Activated T-helper 9 cell treated with anti-CD3 and anti-CD28 coated beads, Interleukin-2, amount 50 U/mL, for 16 hours (primary cell): ENCODE measurements at regions not wholly inside any gene's neighbourhood (a gene's known extent, or its start where the extent isn't known, plus 50 kb on each side); places are given as distances from the start of the nearest gene placed in this dataset.
"Not testable (repeated sequence)": the region's sequence is repeated elsewhere in the genome, so short reads cannot be mapped to it uniquely, and the experiment has no call there.

Experiments
- DNase-seq: peaks from one replicate; pipeline ENCODE4 v3.0.0-alpha.2; 2020; ENCODE audit warnings: low read depth

DNA sequence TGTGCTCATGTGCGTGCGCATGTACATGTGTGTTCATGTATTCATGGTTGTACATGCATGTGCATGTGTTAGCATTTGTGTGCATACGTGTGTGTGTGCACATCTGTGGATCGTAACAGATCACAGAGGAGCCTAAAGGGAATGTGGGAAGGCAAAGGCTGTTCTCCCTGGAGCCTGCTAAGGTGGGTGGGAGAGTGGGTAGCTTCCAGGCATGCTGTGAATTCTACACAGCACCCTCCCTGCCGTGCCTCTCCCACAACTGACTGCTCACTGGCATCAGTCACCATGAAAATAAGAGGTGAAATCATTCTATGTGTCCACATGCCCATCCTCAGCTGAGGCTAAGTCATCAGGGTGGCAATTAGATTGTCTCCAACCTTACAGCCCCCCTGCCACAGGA lies 600.9 kb downstream of the MID1IP1 start:
- no peak for DNase-seq

DNA sequence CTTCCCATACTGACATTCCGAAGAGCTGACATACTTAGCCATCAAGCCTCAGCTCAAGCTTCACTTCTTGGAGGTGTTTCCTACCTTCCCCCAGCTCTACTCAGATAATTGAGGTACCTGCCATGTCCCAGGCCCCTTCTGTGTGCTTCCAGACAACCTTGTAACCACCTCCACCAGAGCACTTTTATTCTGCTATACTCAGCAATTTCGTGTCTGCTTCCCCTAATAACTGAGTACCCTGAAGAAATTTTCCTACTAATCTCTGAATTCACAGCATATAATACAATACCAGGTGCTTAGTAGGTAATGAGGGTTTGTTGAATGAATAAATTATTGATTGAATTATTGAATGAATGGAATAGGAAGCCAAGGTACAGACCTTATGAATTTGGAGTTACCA lies 605.5 kb downstream of the MID1IP1 start:
- no peak for DNase-seq

DNA sequence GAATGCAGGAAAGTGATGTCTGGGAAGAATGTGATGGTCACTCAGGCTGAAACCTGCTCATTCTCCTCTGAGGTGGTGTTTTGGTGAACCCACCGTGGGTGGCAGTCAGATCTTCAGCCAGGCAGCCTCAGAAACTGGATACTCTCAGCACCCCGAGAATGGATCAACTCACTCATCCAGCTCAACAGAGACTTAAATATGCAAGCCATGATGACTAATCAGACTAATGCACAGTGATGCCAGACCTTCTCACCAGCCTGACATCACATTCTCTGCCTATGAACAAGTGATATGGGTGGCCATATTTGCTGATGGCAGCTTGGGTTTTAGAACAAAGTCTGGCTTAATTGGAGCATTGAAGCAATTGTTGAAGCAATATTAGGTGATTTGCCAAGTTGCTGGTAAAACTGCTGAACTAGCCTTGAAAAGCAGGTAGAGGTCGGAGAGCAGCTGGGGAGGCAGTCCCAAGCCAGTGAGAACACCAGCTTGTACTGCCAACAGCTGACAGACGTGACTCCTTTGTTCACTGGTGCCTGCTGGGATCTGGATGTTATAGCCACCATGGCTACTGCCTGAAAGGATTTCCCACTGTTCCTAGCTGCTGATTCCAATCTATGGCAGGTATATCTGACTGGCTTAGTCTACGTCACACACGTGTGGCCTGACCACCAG lies 608.1 kb downstream of the MID1IP1 start:
- no peak for DNase-seq

DNA sequence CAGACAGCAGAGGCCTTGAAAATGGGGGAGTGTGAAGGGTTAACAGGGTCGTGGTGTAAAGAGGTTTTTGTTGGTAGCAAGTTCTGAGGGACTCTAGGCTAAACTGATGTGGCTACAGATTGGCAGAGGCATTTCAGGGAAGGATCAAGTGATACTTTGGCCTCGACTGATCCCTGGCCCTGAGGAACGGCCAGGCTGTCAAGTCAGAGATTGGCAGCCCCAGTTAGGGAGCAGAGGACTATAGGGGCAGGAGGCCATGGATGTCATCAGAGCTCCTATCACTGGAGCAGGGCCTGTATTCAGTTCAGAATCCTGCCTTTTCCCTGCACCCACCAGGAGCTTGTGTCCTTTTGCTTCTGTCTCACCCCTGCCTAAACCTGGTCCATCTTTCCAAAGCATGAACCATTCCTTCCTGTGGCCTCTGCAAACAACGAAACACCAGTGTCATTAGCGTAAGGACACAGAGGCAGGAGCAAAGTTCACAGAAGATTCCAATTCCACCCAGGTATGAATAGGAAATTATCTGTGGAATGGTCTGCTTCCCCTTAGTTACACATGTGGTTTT lies 613.1 kb downstream of the MID1IP1 start:
- no peak for DNase-seq

DNA sequence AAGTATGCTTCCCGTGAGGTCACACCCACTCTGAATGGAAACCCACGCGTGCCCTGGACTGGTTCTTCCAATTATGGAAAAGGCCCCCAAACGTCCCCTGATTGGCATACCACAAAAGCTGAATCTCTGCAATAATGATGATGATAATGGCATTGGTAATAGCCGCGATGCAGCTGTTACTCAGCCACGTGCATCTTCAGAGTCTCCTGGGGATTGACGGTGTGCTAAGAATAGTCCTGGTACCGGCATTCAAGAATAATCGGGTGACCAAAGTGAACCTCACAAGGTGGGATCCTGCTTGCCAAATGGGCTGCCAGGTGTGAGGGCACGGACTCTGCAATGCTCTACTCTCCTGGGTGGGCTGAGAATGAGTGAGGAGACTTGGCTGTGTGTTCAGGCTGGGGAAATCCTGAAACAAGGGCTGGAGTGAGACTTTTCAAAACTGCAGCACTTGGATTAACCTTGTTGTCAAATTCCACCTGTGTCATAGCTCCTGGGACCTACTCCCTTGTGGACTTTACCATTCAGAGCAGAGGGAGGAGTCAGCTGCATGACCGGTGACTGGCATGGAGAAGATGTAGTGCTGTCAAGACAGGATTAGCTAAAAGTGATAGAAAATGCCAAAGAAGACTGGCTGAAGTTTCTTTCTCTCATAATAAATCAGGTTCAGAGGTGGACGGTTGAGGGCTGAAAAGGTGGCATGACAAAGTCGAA lies 615.4 kb downstream of the MID1IP1 start:
- no peak for DNase-seq

DNA sequence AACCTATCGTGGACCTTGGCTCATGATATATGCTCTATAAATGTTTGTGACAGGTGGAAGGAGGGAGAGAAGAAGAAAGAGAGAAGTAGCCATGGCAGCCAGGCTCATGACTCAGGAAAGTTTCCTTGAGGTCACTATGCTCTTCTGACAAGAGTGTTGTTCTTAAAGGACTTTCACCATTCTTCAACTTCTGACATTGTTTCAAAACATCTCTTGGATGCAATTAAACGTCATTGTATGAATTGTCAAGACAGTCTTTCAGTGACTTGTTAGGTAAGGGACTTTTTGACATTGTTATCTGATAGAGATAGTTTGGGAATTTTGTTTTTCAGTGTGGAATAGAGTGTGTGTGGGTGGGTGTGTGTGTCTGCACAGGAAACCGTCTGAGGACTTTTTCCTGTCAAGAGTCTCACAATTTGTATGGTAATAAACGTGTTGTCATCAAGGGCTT lies 617.0 kb downstream of the MID1IP1 start:
- no peak for DNase-seq

DNA sequence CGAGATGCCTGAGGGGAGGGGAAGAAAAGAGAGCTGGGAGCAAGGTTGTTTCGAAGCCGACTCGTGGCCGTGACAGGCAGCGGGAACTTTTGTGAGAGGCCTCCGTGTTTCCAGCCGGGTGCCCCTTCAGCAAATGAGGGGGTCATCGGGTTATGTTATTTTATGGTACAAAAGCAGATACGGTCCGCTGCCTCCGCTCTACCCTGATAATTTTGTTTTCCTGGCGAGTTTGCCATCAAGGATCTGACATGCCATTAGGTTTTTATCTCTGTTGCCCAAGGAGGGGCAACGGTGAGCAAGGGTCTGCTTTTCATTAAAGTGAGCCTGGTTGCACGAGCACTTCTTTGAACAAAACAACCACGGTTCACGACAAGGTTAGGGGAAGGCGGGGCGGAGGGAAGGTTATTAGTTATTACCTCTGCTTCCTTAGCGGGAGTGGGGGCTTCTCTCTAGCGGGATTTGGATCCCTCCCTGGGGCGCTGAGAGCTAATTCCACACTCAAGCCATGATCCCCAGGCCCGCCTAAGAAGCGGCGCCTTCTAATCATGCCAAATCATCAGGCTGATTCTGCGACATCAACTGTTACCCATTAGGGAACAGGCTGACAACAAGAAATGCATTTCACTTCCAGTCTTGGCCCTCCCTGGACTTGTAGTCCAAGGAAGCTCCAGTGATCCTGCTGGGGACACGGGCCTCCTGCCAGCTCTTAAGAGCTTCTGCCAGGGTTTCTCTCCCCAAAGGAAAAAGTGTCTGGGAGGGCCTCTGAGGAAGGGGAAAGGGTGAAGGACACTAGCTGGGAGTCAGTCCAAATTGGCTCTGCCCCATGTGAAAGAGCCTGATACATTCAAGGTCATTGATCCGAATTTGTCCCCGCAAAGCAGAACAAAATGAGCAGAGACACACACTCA lies 617.7 kb downstream of the MID1IP1 start:
- no peak for DNase-seq

DNA sequence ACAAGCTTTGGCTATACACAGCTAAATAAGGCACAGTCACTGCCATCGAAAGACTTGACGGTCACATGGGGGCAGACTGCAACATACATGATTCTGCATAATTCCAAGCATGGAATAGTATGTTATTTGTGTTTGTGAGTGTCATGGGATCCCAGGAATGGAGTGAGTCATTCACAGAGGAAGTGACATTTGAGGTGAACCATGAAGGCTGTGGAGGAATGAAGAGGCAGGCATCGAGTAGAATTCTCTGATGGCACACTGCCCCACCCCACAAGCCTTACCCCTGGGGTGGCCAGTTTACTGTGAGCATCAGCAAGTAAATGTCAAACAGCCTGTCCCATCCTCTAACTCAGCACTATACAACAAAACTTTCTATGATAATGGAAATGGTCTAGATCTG lies 619.7 kb downstream of the MID1IP1 start:
- DNase-seq, result no peak

DNA sequence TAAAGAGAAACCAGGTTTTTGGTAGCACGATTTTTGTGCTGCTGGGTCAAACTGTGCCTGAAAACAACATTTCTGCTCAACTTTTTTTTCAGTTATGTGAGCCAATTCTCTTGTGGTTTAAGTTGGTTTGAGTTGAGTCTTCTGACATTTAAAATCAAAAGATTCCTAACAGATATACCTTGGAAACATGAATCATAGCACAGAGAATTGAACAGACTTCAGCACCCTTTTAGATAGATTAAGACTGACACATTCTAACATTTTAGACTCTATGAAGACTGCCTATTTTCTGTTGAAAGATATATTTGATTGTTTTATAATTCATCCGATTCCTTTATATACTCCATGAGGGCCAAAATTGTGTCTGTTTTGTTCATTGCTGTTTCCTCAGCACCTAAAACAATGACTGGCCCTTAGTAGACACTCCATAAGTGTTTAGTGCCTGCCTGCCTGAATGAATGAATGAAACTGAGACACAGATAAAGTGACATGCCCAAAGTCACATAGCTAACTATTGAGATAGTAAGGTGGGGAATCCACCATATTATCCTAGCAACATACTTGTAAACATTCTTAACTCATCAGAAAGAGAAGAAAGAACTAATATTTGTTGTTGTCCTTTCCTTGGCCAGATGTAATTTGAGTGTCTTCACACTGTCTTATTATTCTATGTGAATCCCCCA lies 624.0 kb downstream of the MID1IP1 start:
- no peak for DNase-seq

DNA sequence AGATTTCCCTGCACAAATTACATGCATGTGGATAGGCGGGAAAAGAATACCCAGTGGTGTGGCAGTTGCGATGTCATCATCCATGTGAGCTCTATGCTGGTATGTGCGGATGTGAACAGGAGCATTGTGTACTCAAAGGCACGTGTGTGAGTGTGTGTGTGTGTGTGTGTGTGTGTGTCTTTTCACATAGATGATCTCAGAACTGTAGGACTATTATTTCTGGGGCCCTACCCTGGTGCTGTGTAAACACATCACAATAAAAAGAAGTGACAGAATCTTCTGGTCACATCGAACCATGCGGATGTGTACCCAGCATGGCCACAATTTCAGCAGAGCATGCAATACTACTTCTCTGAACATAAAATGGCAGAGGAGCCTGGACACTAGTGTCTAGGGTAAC lies 624.8 kb downstream of the MID1IP1 start:
- no peak for DNase-seq

DNA sequence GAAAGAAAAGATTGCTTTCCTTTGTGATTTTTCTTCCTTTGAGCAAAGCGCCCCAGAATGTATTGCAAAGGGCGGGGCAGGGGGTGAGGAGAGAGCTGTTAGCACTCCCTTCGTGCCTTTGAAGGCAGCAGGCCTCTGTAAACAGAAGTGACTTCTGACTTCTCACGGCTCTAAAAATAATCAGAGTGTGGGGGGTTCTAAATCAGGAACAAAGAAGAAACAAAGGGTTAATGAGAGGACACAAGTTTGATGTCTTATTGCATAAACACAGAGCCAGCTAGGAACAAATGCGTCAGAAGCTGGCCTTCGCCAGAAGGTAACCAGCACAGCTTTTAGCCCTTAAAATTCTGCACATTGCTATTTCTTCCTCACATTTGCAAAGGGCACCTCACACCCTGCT lies 626.2 kb downstream of the MID1IP1 start:
- no peak for DNase-seq

DNA sequence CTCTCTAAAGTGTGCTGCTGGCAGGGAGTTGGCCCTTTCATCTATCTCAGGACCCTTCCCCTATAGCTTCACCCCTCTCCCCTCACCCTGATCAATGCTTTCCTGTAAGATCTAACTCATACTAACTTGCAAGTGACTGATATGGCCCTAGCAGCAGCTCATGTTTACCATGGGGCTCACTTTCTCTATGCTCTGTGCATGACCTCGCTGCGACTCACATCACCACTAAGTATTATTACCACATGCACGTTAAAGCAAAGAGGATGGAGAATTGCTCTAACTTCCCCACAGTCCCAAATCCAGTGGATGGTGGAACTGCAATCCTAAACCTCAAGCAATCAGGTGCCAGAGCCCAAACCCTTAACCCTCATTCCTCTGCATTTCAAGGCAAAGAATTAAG lies 626.6 kb downstream of the MID1IP1 start:
- no peak for DNase-seq

DNA sequence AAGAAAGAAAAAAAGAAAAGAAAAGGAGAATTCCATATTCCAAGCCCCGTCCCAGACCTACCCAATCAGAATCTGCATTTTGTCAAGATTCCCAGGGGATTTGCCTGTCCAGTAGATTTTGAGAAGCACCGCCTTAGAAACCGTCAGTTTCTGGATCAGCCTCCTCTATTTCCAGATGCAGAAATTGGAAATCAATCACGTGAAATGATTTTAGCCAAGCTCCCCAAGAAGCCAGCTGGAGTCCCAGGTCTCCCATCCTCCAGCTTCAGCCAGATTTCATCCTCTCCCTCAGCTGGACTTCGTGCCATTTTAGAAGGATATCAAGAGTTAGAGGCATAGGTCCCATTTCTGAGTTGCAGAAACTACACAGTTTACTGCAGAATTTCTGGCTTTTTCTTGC lies 629.3 kb downstream of the MID1IP1 start:
- no peak for DNase-seq

DNA sequence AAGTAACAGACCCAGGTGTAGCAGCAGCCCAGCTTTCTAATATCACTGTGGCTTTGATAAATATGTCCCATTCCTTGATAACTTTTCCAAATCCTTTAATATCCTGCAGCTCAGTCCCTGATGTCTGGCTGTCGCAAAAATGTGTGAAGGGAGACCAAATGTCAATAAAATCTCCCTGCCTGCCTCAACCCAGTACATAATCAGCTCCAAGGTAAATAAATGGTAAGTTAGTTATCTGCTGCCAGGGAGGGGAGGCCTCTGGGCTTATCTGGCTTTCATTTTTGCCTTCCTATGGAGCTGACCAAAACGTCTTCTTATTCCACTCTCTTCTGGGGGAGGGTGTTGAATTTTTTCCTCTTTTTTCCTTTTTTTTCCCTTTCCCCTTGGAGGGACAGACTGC lies 630.6 kb downstream of the MID1IP1 start:
- DNase-seq, result no peak

DNA sequence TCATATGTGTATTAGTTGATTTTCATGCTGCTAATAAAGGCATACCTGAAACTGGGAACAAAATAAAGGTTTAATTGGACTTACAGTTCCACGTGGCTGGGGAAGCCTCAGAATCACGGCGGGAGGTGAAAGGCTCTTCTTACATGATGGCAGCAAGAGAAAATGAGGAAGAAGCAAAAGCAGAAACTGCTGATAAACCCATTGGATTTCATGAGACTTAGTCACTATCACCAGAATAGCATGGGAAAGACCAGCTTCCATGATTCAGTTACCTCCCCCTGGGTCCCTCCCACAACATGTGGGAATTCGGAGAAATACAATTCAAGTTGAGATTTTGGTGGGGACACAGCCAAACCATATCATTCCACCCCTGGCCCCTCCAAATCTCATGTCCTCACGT lies 633.4 kb downstream of the MID1IP1 start:
- DNase-seq, result not testable (repeated sequence)

DNA sequence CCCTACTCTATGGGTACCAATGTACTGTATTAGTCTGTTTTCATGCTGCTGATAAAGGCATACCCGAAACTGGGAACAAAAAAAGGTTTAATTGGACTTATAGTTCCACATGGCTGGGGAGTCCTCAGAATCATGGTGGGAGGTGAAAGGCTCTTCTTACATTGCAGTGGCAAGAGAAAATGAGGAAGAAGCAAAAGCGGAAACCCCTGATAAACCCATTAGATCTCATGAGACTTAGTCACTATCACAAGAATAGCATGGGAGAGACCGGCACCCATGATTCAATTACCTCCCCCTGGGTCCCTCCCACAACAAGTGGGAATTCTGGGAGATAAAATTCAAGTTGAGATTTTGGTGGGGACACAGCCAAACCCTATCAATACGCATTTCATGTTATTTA lies 635.3 kb downstream of the MID1IP1 start:
- not testable (repeated sequence) for DNase-seq

DNA sequence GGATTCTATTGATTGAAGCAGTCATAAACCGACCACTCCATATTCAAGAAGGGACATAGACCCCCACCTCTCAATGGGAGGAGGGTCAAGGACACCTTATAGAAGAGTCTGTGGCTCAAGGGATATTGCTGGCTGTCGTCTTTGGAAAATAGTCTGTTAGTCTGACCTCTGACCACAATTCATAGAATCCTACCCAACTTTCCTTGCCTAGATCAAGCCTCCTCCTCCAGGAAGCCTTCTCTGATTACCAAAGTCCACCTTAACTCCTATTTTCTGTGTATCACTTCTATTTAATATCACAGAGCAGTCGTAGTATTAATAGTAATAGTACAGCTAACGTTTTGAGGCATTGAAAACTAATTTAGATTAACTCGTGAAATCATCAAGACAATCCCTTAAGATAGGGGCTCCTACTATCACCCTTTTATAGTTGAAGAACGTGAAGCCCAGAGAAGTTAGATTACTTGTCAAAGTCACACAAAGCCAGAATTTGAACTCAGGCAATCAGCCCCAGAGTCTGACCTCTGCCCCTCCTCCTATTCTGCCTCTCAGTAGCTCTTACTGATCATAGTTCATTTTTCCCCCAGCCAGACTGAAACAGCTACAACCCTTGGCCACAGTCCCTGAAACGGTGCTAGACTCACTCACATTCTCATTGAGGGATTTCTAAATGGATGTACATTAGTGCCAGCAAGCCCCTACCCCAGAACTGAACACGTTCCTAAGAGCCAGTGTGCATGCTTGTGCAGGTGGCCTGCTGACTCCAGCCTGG lies 636.6 kb downstream of the MID1IP1 start:
- no peak for DNase-seq

DNA sequence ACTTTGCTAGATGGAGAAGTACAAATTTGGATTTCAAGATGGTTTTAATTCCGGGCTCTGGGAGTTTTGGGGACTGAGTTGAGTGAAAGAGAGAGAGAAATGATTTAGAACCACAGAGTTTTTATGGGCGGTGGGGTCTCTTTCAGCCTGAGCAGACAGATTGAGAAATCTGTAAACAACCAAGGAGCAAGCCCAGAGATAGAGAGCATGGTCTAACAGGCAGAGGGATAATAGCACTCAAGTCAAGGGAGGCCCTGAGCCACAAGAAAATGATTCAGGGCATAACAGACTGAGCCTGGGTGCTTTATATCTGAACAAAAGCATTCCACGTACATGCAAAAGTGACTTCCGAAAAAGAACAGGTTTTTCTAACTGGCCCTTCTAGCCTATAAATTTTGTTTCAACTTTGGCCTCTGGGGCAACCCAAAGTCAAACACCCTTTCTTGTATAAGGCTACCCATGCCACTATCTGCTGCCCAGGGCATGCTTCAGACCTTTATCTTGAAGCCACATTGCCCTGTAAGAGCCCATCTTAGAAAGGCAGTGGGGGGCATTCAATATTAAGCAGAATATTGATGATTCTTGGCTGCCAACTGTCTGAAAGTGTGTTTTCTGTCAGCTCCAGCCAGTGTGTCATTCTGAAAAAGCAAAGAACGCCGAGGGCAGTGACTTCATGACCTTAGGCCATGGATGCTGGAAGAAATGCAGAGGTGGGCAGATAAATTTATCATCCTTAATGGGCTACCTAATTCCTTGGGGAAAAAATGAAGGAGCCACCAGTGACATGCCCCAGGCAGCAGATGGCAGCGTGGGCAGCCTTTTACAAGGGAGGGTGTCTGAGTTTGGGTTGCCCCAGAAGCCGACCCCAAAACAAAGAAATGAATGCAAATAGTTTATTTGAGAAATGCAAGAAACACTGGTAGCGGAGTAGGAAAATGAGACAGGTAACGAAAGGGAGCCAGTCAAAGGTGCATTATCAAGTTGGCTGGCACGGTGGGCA lies 637.6 kb downstream of the MID1IP1 start:
- no peak for DNase-seq

DNA sequence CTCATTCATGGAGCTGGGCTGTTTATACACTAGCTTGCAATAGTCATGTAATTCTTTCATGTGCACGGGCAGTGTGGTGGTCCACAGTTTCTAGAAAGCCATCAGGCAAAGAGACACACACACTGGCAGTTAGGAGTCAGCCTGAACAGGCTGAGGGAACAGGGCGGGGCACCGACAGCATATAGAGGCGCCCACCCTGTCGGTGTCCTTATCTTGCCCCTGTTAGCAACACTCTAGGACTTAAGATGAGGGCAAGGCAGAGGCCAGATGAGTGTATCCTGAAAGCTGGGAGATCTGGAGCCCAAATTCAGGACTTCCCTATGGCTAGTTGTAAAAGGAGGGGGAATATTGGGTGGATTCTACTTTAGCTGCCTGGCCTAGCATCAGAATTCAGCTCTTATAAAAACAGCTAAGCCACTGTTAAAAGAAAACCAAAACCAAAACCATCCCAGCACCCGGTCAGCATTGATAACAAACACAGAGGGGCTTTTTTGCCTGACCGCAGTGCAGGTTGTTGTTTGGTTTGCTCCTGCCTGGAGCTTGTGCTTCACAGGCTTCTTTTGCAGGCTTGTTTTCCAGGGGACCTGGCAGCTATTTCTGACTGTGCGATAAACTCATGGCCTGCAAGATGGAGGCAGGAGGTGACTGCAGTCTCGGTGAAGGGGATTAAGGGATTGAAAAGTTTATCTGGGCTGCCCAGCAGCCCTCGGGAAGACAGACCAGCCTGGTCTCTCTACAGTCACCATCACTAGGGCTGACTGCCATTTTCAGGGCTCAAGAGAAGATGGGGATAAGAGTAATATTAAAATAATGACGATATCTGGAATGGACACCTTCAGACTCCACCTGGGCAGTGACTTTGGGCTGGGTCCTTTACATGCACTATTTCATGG lies 638.9 kb downstream of the MID1IP1 start:
- DNase-seq, result no peak
